AG09309 (cell line): ENCODE measurements at regions not wholly inside any gene's neighbourhood (a gene's known extent, or its start where the extent isn't known, plus 50 kb on each side); places are given as distances from the start of the nearest gene placed in this dataset.

Experiments
- DNase-seq: peaks from one replicate; pipeline ENCODE4 v3.0.0-alpha.2; 2010; ENCODE audit warnings: low read depth
- H3K4me3 ChIP-seq: 2 replicates; pipeline ENCODE4 v1.5.1; 2011; ENCODE audit warnings: mild to moderate bottlenecking, low read depth, low read length, moderate library complexity; ENCODE audit not compliant: control insufficient read depth
- TF ChIP-seq, protein P1 (sequence below): IDR thresholded peaks from 2 replicates; pipeline ENCODE4 v1.5.1; 2011; ENCODE audit warnings: mild to moderate bottlenecking, low read depth, low read length, inconsistent platforms; ENCODE audit not compliant: insufficient read depth, control insufficient read depth; ENCODE audit errors: missing control alignments

DNA sequence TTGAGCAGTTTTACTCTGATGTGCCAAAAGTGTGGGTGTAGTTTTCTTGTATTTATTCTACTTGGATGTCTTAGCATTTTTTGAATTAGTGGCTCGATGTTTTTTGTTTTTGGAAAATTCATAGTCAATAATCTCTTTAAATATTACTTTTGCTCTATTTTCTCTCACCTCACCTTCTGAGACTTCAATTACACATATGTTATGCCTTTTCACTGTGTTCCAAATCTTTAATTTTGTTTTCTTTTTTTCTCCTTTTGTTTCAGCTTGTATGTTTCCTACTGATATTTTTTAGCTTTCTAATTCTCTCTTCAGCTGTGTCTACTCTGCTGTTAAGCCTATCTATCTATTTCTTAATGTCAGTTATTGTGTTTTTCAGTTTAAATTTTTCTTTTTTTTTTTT is 69.5 kb downstream of the ZNF503 start:
- no peak for DNase-seq
- TF ChIP-seq, protein P1, sequence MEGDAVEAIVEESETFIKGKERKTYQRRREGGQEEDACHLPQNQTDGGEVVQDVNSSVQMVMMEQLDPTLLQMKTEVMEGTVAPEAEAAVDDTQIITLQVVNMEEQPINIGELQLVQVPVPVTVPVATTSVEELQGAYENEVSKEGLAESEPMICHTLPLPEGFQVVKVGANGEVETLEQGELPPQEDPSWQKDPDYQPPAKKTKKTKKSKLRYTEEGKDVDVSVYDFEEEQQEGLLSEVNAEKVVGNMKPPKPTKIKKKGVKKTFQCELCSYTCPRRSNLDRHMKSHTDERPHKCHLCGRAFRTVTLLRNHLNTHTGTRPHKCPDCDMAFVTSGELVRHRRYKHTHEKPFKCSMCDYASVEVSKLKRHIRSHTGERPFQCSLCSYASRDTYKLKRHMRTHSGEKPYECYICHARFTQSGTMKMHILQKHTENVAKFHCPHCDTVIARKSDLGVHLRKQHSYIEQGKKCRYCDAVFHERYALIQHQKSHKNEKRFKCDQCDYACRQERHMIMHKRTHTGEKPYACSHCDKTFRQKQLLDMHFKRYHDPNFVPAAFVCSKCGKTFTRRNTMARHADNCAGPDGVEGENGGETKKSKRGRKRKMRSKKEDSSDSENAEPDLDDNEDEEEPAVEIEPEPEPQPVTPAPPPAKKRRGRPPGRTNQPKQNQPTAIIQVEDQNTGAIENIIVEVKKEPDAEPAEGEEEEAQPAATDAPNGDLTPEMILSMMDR = no peak
- no peak overlapping the region for H3K4me3 ChIP-seq

DNA sequence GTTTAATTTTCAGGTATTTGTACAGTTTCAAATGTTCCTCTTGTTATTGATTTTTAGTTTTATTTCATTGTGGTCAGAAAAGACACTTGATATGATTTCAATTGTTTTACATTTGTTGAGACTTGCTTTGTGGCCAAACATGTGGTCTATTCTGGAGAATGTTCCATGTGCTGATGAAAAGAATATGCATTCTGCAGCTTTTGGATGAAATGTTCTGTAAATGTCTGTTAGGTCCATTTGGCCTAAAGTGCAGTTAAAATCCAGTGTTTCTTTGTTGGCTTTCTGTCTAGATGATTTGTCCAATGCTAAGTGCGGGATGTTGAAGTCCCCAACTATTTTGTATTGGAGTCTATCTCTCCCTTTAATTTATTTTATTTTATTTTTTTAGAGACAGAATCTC is 70.5 kb downstream of the ZNF503 start:
- no peak for DNase-seq
- H3K4me3 ChIP-seq = no peak overlapping the region
- TF ChIP-seq, protein P1 = no peak

DNA sequence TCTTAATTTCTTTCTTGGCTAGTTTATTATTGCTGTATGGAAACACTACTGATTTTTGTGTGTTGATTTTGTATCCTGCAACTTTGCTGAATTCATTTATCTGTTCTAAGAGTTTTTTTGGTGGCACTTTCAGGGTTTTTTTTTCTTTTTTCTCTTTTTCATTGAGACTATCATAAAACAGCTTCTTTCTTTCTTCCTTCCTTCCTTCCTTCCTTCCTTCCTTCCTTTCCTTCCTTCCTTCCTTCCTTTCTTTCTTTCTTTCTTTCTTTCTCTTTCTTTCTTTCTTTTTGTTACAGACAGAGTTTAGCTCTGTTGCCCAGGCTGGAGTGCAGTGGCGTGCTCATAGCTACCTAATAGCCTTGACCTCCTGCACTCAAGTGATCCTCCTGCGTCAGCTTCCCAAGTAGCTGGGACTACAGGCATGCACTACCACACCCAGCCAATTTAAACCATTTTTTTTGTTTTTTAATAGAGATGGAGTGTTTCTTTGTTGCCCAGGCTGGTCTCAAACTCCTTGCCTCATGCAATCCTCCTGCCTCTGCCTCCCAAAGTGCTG is 72.3 kb downstream of the ZNF503 start:
- H3K4me3 ChIP-seq = no peak overlapping the region
- TF ChIP-seq, protein P1 = no peak
- DNase-seq = no peak

DNA sequence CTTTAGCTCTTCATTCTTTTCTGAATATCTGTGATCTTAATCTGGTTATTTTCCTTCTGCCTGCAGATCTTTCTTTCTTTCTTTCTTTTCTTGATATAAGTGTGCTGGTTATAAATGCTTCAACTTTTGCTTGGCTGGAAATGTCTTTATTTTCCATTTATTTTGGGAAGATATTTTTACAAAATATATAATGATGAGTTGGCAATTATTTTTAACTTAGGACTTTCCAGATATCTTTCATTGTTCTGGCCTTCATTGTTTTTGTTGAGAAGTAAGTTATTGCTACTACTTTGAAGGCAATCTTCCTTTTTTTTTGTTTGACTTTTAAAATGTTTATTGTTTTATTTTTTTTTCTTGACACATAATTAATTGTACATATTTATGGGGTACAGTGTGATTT is 75.3 kb downstream of the ZNF503 start:
- no peak for DNase-seq
- TF ChIP-seq, protein P1 = no peak
- no peak overlapping the region for H3K4me3 ChIP-seq

DNA sequence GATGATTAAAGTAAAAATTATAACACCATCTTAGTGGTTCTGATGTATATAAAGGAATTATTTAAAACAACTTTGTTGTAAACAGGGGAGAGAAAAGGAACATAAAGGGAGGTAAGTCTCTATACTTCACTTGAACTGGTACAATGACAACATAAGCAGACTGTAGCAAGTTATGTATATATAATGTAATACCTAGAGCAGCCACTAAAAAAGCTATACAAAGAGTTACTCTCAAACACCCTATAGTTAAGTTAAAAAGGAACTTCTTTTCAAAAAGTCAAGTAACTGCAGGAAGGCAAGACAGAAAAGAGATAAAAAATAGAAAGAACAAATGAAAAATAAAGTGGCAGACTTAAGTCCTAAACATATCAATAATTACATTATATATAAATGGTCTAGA is 82.3 kb downstream of the ZNF503 start:
- H3K4me3 ChIP-seq = no peak overlapping the region
- TF ChIP-seq, protein P1 = no peak
- no peak for DNase-seq

DNA sequence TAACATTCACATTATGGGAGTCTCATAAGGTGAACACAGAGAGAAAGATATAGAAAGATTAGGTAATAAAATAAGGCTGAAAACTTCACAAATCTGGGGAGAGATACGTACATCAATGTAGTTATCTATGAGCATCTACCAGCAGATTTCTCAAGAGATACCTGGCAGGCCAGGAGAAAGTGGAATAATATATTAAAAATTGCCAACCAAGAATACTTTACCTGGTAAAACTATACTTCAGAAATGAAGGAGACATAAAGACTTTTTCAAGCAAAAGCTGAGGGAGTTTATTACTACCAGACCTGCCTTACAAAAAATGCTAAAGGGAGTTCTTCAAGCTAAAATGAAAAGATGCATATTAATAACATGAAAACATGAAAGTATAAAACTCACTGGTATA is 78.8 kb upstream of the COMTD1 start:
- TF ChIP-seq, protein P1 = no peak

DNA sequence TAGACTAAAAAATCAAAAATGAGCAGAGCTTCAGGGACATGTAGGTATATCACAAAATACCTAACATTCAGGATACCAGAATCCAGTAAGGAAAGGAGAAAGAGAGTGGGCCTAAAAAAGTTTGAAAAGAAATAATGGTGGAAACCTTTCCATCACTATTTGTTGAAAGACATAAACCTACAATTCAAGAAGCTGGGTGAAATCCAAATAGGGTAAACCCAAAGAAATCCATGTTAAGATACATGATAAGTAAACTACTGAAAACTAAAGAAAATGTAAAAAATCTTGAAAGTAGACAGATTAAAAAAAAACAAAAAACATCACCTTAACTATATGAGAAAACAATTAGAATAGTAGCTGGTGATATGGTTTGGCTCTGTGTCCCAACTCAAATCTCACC is 76.7 kb upstream of the COMTD1 start:
- no peak for DNase-seq
- TF ChIP-seq, protein P1 = no peak
- no peak overlapping the region for H3K4me3 ChIP-seq

More for the DNA sequence above, 78.8 kb upstream of the COMTD1 start:
- DNase-seq = no peak
- no peak overlapping the region for H3K4me3 ChIP-seq
